ENCODE measurements at regions not wholly inside any gene's neighbourhood (a gene's known extent, or its start where the extent isn't known, plus 50 kb on each side); places are given as distances from the start of the nearest gene placed in this dataset.

DNA sequence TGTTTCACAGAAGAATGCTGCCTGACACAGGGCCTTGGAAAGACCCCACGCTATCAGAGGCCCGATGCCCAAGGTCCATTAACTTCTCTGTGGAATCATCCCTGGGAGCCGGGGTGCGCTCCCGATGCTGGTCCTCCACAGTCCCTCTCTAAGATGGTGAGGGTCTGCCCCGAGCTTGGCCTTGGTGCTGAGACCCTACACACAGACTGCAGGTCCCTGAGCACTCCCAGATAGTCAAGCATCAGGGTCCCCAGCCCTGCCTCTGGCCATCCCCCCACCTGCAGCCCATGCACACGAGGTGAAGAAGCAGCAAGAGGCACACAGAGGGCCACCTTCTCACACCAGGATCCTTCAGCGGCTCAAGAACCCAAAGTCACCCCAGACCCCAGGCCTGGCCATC lies 263.3 kb downstream of the MYCN start:
- no peak overlapping the region for H3K4me3 ChIP-seq (ENCODE audit: low read depth, low read length)
- DNase-seq (ENCODE audit: low read depth): no peak
- no peak for TF ChIP-seq MYC (IDR thresholded peaks at IDR 0.05; ENCODE audit: low read depth, low read length)
- TF ChIP-seq, protein P1, sequence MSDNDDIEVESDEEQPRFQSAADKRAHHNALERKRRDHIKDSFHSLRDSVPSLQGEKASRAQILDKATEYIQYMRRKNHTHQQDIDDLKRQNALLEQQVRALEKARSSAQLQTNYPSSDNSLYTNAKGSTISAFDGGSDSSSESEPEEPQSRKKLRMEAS (IDR thresholded peaks at IDR 0.05; ENCODE audit: low read depth, low read length): no peak
- no peak for TF ChIP-seq POLR2A (IDR thresholded peaks at IDR 0.05; ENCODE audit: extremely low read depth, insufficient read length)
- TF ChIP-seq, protein P2, sequence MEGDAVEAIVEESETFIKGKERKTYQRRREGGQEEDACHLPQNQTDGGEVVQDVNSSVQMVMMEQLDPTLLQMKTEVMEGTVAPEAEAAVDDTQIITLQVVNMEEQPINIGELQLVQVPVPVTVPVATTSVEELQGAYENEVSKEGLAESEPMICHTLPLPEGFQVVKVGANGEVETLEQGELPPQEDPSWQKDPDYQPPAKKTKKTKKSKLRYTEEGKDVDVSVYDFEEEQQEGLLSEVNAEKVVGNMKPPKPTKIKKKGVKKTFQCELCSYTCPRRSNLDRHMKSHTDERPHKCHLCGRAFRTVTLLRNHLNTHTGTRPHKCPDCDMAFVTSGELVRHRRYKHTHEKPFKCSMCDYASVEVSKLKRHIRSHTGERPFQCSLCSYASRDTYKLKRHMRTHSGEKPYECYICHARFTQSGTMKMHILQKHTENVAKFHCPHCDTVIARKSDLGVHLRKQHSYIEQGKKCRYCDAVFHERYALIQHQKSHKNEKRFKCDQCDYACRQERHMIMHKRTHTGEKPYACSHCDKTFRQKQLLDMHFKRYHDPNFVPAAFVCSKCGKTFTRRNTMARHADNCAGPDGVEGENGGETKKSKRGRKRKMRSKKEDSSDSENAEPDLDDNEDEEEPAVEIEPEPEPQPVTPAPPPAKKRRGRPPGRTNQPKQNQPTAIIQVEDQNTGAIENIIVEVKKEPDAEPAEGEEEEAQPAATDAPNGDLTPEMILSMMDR (IDR thresholded peaks at IDR 0.05; ENCODE audit: low read depth, low read length): no peak

DNA sequence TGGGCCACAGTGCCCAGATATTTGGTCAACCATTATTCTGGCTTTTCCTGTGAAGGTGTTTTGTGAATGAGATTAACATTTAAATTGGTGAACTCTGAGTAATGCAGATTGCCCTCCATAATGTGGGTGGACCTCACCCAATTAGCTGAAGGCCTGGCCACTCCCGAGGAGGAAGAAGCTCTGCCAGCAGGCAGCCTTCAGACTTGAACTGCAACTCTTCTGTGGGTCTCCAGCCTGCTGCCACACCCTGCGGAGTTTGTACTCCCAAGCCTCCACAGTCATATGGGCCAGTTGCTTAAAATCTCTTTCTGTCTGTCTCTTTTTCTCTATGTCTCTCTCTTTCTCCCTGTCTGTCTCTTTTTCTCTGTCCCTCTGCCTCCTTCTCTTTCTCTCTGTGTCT lies 262.7 kb downstream of the MYCN start:
- TF ChIP-seq POLR2A (IDR thresholded peaks at IDR 0.05; ENCODE audit: extremely low read depth, insufficient read length) (no peak), MYC (IDR thresholded peaks at IDR 0.05; ENCODE audit: low read depth, low read length) (no peak)
- TF ChIP-seq, protein P1 (IDR thresholded peaks at IDR 0.05; ENCODE audit: low read depth, low read length): no peak
- TF ChIP-seq, protein P2 (IDR thresholded peaks at IDR 0.05; ENCODE audit: low read depth, low read length): no peak
- DNase-seq (ENCODE audit: low read depth): no peak
- no peak overlapping the region for H3K4me3 ChIP-seq (ENCODE audit: low read depth, low read length)

DNA sequence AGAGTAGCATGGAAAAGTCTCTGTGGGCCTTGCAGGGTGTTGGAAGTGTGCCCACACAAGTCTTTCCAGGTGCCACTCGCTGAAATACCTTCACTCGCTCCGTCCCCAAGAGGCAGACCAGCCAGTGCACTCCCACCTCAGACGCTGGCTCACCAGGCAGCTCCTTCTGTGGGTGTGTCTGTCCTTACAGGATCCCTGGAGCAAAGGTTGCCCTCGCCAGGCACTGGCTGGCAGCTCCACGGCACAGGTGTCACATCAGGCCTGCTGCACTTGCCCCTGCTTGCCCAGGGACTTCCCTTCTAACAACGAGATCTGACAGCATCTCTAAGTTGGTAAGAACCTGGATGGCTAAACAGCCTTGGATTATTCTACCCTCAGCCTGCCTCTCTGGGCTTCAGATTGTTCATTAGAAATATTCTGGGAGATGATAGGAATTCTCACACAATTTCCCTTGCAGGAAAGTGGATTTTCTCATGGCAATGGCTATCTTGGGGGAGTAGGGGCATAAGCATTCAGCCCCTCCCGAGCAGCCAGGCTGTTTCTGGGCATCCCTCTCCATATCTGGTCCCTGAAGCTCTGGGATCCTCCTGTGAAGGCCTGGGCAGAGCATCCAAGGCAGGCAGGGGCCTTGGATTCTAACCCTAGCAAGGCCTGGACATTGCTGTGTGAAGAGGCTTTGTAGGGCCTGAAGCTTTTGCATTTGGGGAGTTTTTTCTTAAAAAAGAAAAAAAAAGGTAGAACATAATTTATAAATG lies 262.1 kb downstream of the MYCN start:
- TF ChIP-seq POLR2A (IDR thresholded peaks at IDR 0.05; ENCODE audit: extremely low read depth, insufficient read length) (no peak), MYC (IDR thresholded peaks at IDR 0.05; ENCODE audit: low read depth, low read length) (no peak)
- TF ChIP-seq, protein P1 (IDR thresholded peaks at IDR 0.05; ENCODE audit: low read depth, low read length): no peak
- TF ChIP-seq, protein P2 (IDR thresholded peaks at IDR 0.05; ENCODE audit: low read depth, low read length): no peak
- DNase-seq (ENCODE audit: low read depth): no peak
- no peak overlapping the region for H3K4me3 ChIP-seq (ENCODE audit: low read depth, low read length)

DNA sequence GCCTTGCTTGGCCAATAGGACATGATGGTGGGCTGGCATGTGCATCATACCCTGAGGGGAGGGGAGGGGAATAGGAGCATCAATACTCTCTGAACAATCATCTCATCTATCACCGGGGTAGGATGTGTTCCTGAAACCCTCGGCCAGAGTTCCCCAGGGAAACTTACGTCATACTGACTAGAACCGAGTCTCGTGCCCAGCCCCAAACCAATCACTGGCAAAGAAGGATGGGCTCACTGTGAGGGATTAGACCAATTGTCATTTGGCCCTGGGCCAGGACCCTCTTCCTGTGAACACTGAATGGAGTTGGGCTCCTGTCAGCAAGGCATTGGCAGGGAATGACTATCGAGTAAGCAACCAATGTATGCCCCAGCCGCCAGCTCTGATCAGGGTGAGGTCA lies 261.5 kb downstream of the MYCN start:
- H3K4me3 ChIP-seq (ENCODE audit: low read depth, low read length): no peak overlapping the region
- DNase-seq (ENCODE audit: low read depth): peak; percentile 9
- no peak for TF ChIP-seq POLR2A (IDR thresholded peaks at IDR 0.05; ENCODE audit: extremely low read depth, insufficient read length)
- TF ChIP-seq, protein P1 (IDR thresholded peaks at IDR 0.05; ENCODE audit: low read depth, low read length): no peak
- TF ChIP-seq, protein P2 (IDR thresholded peaks at IDR 0.05; ENCODE audit: low read depth, low read length): no peak
- TF ChIP-seq MYC (IDR thresholded peaks at IDR 0.05; ENCODE audit: low read depth, low read length): no peak

DNA sequence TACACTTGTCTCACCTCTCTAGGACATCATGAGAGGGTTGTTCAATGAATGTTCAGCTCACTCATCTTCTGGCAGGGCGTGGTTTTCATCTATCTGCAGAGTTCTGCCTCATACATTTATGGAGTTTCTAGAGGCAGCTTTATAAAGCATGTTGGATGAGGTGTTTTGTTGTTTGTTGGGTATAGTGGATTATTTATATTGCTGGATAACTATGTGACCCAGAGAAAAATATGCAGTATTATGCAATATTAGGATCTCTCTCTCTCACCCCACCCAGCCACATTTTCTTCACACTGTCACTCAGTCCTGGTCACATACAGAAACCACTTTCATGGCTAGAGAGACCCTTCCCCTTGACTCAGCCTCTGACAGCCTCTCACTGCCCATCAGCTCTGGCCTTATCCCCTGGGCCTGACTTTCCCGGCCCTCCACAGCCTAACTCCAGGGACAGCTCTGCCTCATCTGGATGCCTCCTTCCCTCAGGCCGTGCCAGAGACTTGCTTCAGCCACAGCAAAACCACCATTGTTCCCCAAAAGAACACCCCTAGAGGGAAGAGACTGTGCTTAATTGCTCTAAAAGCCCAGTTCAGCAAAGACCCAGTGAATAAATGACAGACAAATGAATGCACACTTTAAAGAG lies 260.3 kb downstream of the MYCN start:
- TF ChIP-seq POLR2A (IDR thresholded peaks at IDR 0.05; ENCODE audit: extremely low read depth, insufficient read length) (no peak), MYC (IDR thresholded peaks at IDR 0.05; ENCODE audit: low read depth, low read length) (no peak)
- TF ChIP-seq, protein P2 (IDR thresholded peaks at IDR 0.05; ENCODE audit: low read depth, low read length): no peak
- TF ChIP-seq, protein P1 (IDR thresholded peaks at IDR 0.05; ENCODE audit: low read depth, low read length): no peak
- H3K4me3 ChIP-seq (ENCODE audit: low read depth, low read length): no peak overlapping the region

More for the DNA sequence above, 260.3 kb downstream of the MYCN start:
- no peak for DNase-seq (ENCODE audit: low read depth)

Measured in NB4 (cell line).